BLaER1 (cell line): ENCODE measurements at regions not wholly inside any gene's neighbourhood (a gene's known extent, or its start where the extent isn't known, plus 50 kb on each side); places are given as distances from the start of the nearest gene placed in this dataset.
A peak's percentile ranks its signal among the peaks of the same experiment; 100 is the strongest.
"Not testable (repeated sequence)": the region's sequence is repeated elsewhere in the genome, so short reads cannot be mapped to it uniquely, and the experiment has no call there.

Source experiments
- H3K27ac ChIP-seq: shearing (Covaris generic); formaldehyde crosslinking; 2 replicates; pipeline ENCODE4 v1.8.1; 2022
- H3K27me3 ChIP-seq: shearing (Covaris generic); formaldehyde crosslinking; 2 replicates; pipeline ENCODE4 v1.8.1; 2022
- H3K36me3 ChIP-seq: shearing (Covaris generic); formaldehyde crosslinking; 2 replicates; pipeline ENCODE4 v1.8.1; 2022
- H3K4me1 ChIP-seq: shearing (Covaris generic); formaldehyde crosslinking; 2 replicates; pipeline ENCODE4 v1.8.1; 2022
- H3K4me2 ChIP-seq: shearing (Covaris generic); formaldehyde crosslinking; 2 replicates; pipeline ENCODE4 v1.8.1; 2022
- H3K4me3 ChIP-seq: shearing (Covaris generic); formaldehyde crosslinking; 2 replicates; pipeline ENCODE4 v1.8.1; 2022
- H3K9ac ChIP-seq: shearing (Covaris generic); formaldehyde crosslinking; 2 replicates; pipeline ENCODE4 v1.8.1; 2022
- H3K9me3 ChIP-seq: shearing (Covaris generic); formaldehyde crosslinking; 2 replicates; pipeline ENCODE4 v1.8.1; 2022
- H4K20me1 ChIP-seq: shearing (Covaris generic); formaldehyde crosslinking; 2 replicates; pipeline ENCODE4 v1.8.1; 2022
- Cebpa-rat ChIP-seq: shearing (Covaris generic); IDR thresholded peaks from 2 replicates; pipeline ENCODE4 v1.8.1; 2022

GRCh38 chr9:21615018-21615417 lies 132.9 kb upstream of the IFNE start:
- no peak for TF ChIP-seq Cebpa-rat
- no peaks in the 10 kb centered on the region for H3K9me3 ChIP-seq
- H3K9ac ChIP-seq: no peak overlapping the region
- no peaks in the 10 kb centered on the region for H3K27me3 ChIP-seq
- no peaks in the 10 kb centered on the region for H4K20me1 ChIP-seq
- H3K4me3 ChIP-seq: no peak overlapping the region
- H3K4me1 ChIP-seq: peaks cover 8% of the 10 kb centered on the region
- H3K36me3 ChIP-seq: no peaks in the 10 kb centered on the region
- peak overlapping the region; percentile 38 for H3K4me2 ChIP-seq
- H3K27ac ChIP-seq: no peak overlapping the region

- no peak overlapping the region for H3K9ac ChIP-seq
- H3K27me3 ChIP-seq: no peaks in the 10 kb centered on the region
- no peaks in the 10 kb centered on the region for H3K9me3 ChIP-seq
- peaks cover 8% of the 10 kb centered on the region for H3K4me1 ChIP-seq
- H3K4me3 ChIP-seq: no peak overlapping the region
- TF ChIP-seq Cebpa-rat: no peak
- H4K20me1 ChIP-seq: no peaks in the 10 kb centered on the region
- peak overlapping the region; percentile 38 for H3K4me2 ChIP-seq
- no peaks in the 10 kb centered on the region for H3K36me3 ChIP-seq
- no peak overlapping the region for H3K27ac ChIP-seq
Measured at GRCh38 chr9:21615446-21615845, 133.3 kb upstream of the IFNE start.

GRCh38 chr9:21616082-21616778 lies 134.1 kb upstream of the IFNE start:
- Histone ChIP-seq H3K27ac (no peak overlapping the region), H4K20me1 (no peaks in the 10 kb centered on the region), H3K4me1 (peaks cover 8% of the 10 kb centered on the region), H3K9ac (no peak overlapping the region), H3K4me2 (no peak overlapping the region), H3K27me3 (no peaks in the 10 kb centered on the region), H3K9me3 (no peaks in the 10 kb centered on the region), H3K4me3 (no peak overlapping the region), H3K36me3 (no peaks in the 10 kb centered on the region)
- TF ChIP-seq Cebpa-rat: no peak

GRCh38 chr9:21624675-21625644 lies 142.8 kb upstream of the IFNE start:
- TF ChIP-seq Cebpa-rat: no peak
- no peak overlapping the region for H3K9ac ChIP-seq

GRCh38 chr9:21626493-21626892 lies 144.4 kb upstream of the IFNE start:
- TF ChIP-seq Cebpa-rat: no peak
- Histone ChIP-seq H3K4me1 (no peaks in the 10 kb centered on the region), H3K27me3 (no peaks in the 10 kb centered on the region), H4K20me1 (no peaks in the 10 kb centered on the region), H3K4me3 (no peak overlapping the region), H3K9me3 (no peaks in the 10 kb centered on the region; the same call in 1 of the 2 replicates), H3K9ac (no peak overlapping the region), H3K27ac (no peak overlapping the region), H3K4me2 (no peak overlapping the region), H3K36me3 (no peaks in the 10 kb centered on the region)

More at GRCh38 chr9:21624675-21625644, 142.8 kb upstream of the IFNE start:
- no peaks in the 10 kb centered on the region for H3K4me1 ChIP-seq
- H3K27ac ChIP-seq: no peak overlapping the region
- no peak overlapping the region for H3K4me2 ChIP-seq
- H3K36me3 ChIP-seq: no peaks in the 10 kb centered on the region
- no peaks in the 10 kb centered on the region for H3K27me3 ChIP-seq
- no peak overlapping the region for H3K4me3 ChIP-seq
- H4K20me1 ChIP-seq: no peaks in the 10 kb centered on the region
- no peaks in the 10 kb centered on the region; the same call in 1 of the 2 replicates for H3K9me3 ChIP-seq

GRCh38 chr9:21628954-21629353 lies 146.8 kb upstream of the IFNE start:
- H3K9me3 ChIP-seq: not testable (repeated sequence)

GRCh38 chr9:21634951-21635350 lies 152.8 kb upstream of the IFNE start:
- no peaks in the 10 kb centered on the region for H4K20me1 ChIP-seq
- no peak overlapping the region for H3K27ac ChIP-seq
- H3K36me3 ChIP-seq: no peaks in the 10 kb centered on the region
- H3K4me2 ChIP-seq: no peak overlapping the region
- no peak overlapping the region for H3K9ac ChIP-seq
- H3K27me3 ChIP-seq: no peaks in the 10 kb centered on the region
- H3K9me3 ChIP-seq: no peaks in the 10 kb centered on the region
- H3K4me3 ChIP-seq: no peak overlapping the region
- H3K4me1 ChIP-seq: no peaks in the 10 kb centered on the region
- no peak for TF ChIP-seq Cebpa-rat

More at GRCh38 chr9:21628954-21629353, 146.8 kb upstream of the IFNE start:
- H3K4me1 ChIP-seq, H3K27me3 ChIP-seq, H4K20me1 ChIP-seq, H3K4me3 ChIP-seq, H3K9ac ChIP-seq, H3K27ac ChIP-seq, H3K4me2 ChIP-seq, H3K36me3 ChIP-seq: not testable (repeated sequence)

- Histone ChIP-seq H4K20me1 (no peaks in the 10 kb centered on the region), H3K27ac (no peak overlapping the region), H3K4me3 (no peak overlapping the region), H3K4me2 (no peak overlapping the region), H3K36me3 (no peaks in the 10 kb centered on the region), H3K27me3 (no peaks in the 10 kb centered on the region), H3K9me3 (no peaks in the 10 kb centered on the region), H3K9ac (no peak overlapping the region), H3K4me1 (no peaks in the 10 kb centered on the region)
- no peak for TF ChIP-seq Cebpa-rat
Measured at GRCh38 chr9:21638104-21638503, 156.0 kb upstream of the IFNE start.

- no peak for TF ChIP-seq Cebpa-rat
- H3K9ac ChIP-seq: no peak overlapping the region
- H3K4me2 ChIP-seq: no peak overlapping the region
- no peak overlapping the region for H3K4me3 ChIP-seq
- H3K27ac ChIP-seq: no peak overlapping the region
- H3K4me1 ChIP-seq: no peaks in the 10 kb centered on the region
- H3K9me3 ChIP-seq: no peaks in the 10 kb centered on the region
- no peaks in the 10 kb centered on the region for H3K36me3 ChIP-seq
- H4K20me1 ChIP-seq: no peaks in the 10 kb centered on the region
- no peaks in the 10 kb centered on the region for H3K27me3 ChIP-seq
Measured at GRCh38 chr9:21653091-21653490, 149.3 kb upstream of the MTAP start.

- no peaks in the 10 kb centered on the region for H3K27me3 ChIP-seq
- no peaks in the 10 kb centered on the region for H3K36me3 ChIP-seq
- H4K20me1 ChIP-seq: no peaks in the 10 kb centered on the region
- no peaks in the 10 kb centered on the region for H3K4me1 ChIP-seq
- no peak overlapping the region for H3K4me2 ChIP-seq
- H3K9me3 ChIP-seq: no peaks in the 10 kb centered on the region
- TF ChIP-seq Cebpa-rat: no peak
- no peak overlapping the region for H3K9ac ChIP-seq
- H3K27ac ChIP-seq: no peak overlapping the region
- H3K4me3 ChIP-seq: no peak overlapping the region
Measured at GRCh38 chr9:21653589-21653988, 148.8 kb upstream of the MTAP start.
